CMK (cell line): ENCODE measurements at regions not wholly inside any gene's neighbourhood (a gene's known extent, or its start where the extent isn't known, plus 50 kb on each side); places are given as distances from the start of the nearest gene placed in this dataset.
A peak's percentile ranks its signal among the peaks of the same experiment; 100 is the strongest.
"Not testable (repeated sequence)": the region's sequence is repeated elsewhere in the genome, so short reads cannot be mapped to it uniquely, and the experiment has no call there.

Experiments
- DNase-seq: peaks from one replicate; pipeline ENCODE4 v3.0.0-alpha.2; 2010; ENCODE audit warnings: low read depth

- DNase-seq = no peak
These were observed 733.9 kb upstream of the EPHA5 start for GRCh38 chr4:66404141-66404540.

- DNase-seq = no peak
These were observed 706.6 kb upstream of the EPHA5 start for GRCh38 chr4:66376921-66377320.

GRCh38 chr4:66376396-66376795 lies 706.1 kb upstream of the EPHA5 start:
- DNase-seq = no peak

- no peak for DNase-seq
These were observed 703.0 kb upstream of the EPHA5 start for GRCh38 chr4:66373268-66373667.

- no peak for DNase-seq
These were observed 702.4 kb upstream of the EPHA5 start for GRCh38 chr4:66372706-66373105.

GRCh38 chr4:66367043-66367660 lies 696.9 kb upstream of the EPHA5 start:
- DNase-seq = no peak

GRCh38 chr4:66360395-66360794 lies 690.1 kb upstream of the EPHA5 start:
- not testable (repeated sequence) for DNase-seq

- DNase-seq = no peak
These were observed 687.0 kb upstream of the EPHA5 start for GRCh38 chr4:66357316-66357715.

- no peak for DNase-seq
These were observed 685.0 kb upstream of the EPHA5 start for GRCh38 chr4:66355328-66355727.

- DNase-seq = no peak
These were observed 681.5 kb upstream of the EPHA5 start for GRCh38 chr4:66351761-66352160.

GRCh38 chr4:66340286-66340893 lies 670.1 kb upstream of the EPHA5 start:
- no peak for DNase-seq

- DNase-seq = no peak
These were observed 668.7 kb upstream of the EPHA5 start for GRCh38 chr4:66339007-66339406.

- no peak for DNase-seq
These were observed 661.5 kb upstream of the EPHA5 start for GRCh38 chr4:66331761-66332160.

- DNase-seq = no peak
These were observed 659.8 kb upstream of the EPHA5 start for GRCh38 chr4:66330125-66330524.

GRCh38 chr4:66328803-66329574 lies 658.7 kb upstream of the EPHA5 start:
- DNase-seq = no peak

GRCh38 chr4:66307641-66308438 lies 637.6 kb upstream of the EPHA5 start:
- DNase-seq = no peak

- DNase-seq = peak; percentile 25
These were observed 630.1 kb upstream of the EPHA5 start for GRCh38 chr4:66300336-66300934.

- DNase-seq = no peak
These were observed 628.3 kb upstream of the EPHA5 start for GRCh38 chr4:66298569-66298968.

- DNase-seq = no peak
These were observed 627.4 kb upstream of the EPHA5 start for GRCh38 chr4:66297703-66298102.

GRCh38 chr4:66294638-66295037 lies 624.3 kb upstream of the EPHA5 start:
- no peak for DNase-seq

GRCh38 chr4:66284991-66285451 lies 614.7 kb upstream of the EPHA5 start:
- no peak for DNase-seq

- no peak for DNase-seq
These were observed 608.8 kb upstream of the EPHA5 start for GRCh38 chr4:66279084-66279483.
